ENCODE measurements at regions not wholly inside any gene's neighbourhood (a gene's known extent, or its start where the extent isn't known, plus 50 kb on each side); places are given as distances from the start of the nearest gene placed in this dataset.

DNA sequence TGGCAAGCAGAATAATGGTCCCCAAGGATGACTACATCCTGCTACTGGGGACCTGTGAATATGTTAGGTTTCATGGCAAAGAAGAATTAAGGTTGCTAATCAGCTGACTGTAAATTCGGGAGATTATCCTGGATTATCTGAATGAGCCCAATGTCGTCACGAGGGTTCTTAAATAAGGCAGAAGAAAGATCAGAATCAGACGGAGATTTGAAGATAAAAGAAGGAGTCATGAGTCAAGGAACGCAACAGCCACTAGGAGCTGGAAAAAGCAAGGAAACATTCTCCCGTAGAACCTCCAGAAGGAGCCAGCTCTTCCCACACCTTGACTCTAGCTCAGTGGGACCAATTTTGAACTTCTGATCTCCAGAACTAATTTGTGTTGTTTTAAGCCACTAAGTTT lies 82.9 kb upstream of the APBB1IP start:
- H3K9me3 Mint-ChIP-seq (ENCODE audit: unreplicated experiment): no peaks in the 10 kb centered on the region
- no peaks in the 10 kb centered on the region for H3K4me1 Mint-ChIP-seq (ENCODE audit: unreplicated experiment)
- no peak overlapping the region for H3K4me3 Mint-ChIP-seq (ENCODE audit: unreplicated experiment)
- TF ChIP-seq, protein P1, sequence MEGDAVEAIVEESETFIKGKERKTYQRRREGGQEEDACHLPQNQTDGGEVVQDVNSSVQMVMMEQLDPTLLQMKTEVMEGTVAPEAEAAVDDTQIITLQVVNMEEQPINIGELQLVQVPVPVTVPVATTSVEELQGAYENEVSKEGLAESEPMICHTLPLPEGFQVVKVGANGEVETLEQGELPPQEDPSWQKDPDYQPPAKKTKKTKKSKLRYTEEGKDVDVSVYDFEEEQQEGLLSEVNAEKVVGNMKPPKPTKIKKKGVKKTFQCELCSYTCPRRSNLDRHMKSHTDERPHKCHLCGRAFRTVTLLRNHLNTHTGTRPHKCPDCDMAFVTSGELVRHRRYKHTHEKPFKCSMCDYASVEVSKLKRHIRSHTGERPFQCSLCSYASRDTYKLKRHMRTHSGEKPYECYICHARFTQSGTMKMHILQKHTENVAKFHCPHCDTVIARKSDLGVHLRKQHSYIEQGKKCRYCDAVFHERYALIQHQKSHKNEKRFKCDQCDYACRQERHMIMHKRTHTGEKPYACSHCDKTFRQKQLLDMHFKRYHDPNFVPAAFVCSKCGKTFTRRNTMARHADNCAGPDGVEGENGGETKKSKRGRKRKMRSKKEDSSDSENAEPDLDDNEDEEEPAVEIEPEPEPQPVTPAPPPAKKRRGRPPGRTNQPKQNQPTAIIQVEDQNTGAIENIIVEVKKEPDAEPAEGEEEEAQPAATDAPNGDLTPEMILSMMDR (IDR thresholded peaks at IDR 0.05; ENCODE audit: unreplicated experiment): no peak
- DNase-seq (ENCODE audit: low spot score): no peak
- no peaks in the 10 kb centered on the region for H3K27me3 Mint-ChIP-seq (ENCODE audit: unreplicated experiment)
- no peaks in the 10 kb centered on the region for H3K36me3 Mint-ChIP-seq (ENCODE audit: low read depth, unreplicated experiment)
- no peak overlapping the region for H3K27ac Mint-ChIP-seq (ENCODE audit: unreplicated experiment)

DNA sequence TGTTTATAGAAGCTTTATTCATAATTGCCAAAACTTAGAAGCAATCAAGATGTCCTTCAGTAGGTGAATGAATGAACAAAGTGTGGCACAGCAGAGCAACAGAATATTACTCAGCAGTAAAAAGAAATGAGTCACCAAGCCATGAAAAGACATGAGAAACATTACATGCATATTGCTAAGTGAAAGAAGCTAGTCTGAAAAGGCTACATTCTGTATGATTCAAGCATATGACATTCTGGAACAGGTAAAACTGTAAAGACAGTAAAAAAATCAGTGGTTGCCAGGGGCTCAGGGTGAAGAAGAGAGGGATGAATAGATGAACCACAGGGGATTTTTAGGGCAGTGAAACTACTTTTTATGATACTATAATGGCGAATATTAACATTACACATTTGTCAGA lies 80.9 kb upstream of the APBB1IP start:
- no peak for DNase-seq (ENCODE audit: low spot score)
- Mint-ChIP-seq H3K27ac (ENCODE audit: unreplicated experiment) (no peak overlapping the region), H3K9me3 (ENCODE audit: unreplicated experiment) (no peaks in the 10 kb centered on the region), H3K27me3 (ENCODE audit: unreplicated experiment) (peaks cover 1% of the 10 kb centered on the region), H3K36me3 (ENCODE audit: low read depth, unreplicated experiment) (no peaks in the 10 kb centered on the region), H3K4me3 (ENCODE audit: unreplicated experiment) (no peak overlapping the region), H3K4me1 (ENCODE audit: unreplicated experiment) (no peaks in the 10 kb centered on the region)
- TF ChIP-seq, protein P1 (IDR thresholded peaks at IDR 0.05; ENCODE audit: unreplicated experiment): no peak

DNA sequence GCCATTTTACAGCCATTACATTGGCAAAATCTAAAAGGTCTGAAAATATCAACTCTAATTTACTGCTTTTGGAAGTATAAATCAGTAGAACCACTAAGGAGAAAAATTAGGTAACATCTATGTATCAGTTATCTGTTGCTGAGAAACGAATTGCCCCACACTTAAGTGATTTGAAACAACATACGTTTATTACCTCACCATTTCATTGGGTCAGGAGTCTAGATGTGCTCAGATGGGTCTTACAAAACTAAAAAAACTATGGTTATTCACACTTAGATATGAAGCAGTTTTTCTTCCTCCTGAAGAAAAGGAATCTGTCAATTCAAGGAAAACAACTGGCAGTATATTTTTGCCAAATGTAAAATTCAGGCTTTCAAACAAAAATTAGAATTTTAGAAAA lies 80.1 kb upstream of the APBB1IP start:
- Mint-ChIP-seq H3K4me3 (ENCODE audit: unreplicated experiment) (no peak overlapping the region), H3K27ac (ENCODE audit: unreplicated experiment) (no peak overlapping the region), H3K36me3 (ENCODE audit: low read depth, unreplicated experiment) (no peaks in the 10 kb centered on the region), H3K9me3 (ENCODE audit: unreplicated experiment) (no peaks in the 10 kb centered on the region), H3K4me1 (ENCODE audit: unreplicated experiment) (no peaks in the 10 kb centered on the region), H3K27me3 (ENCODE audit: unreplicated experiment) (peaks cover 1% of the 10 kb centered on the region)
- TF ChIP-seq, protein P1 (IDR thresholded peaks at IDR 0.05; ENCODE audit: unreplicated experiment): no peak
- DNase-seq (ENCODE audit: low spot score): no peak

DNA sequence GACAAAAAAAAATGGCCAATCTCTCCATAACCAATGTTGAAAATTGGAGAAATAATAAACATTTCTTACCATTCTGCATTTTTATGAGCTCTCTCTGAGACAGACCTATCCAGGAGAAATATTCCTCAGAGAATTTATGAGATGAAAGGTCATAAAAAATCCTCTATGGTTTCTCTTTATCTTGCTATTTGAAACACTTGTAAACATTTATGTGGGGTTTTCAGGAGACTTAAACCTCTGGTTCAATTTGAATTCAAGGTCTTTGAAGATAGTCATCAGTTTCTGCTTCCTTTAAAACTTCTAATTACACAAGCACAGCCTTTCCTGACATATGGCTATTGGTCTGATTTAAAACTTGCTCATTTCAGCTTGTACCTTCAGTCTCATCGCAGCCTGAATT lies 78.5 kb upstream of the APBB1IP start:
- TF ChIP-seq, protein P1 (IDR thresholded peaks at IDR 0.05; ENCODE audit: unreplicated experiment): no peak
- no peaks in the 10 kb centered on the region for H3K4me1 Mint-ChIP-seq (ENCODE audit: unreplicated experiment)
- DNase-seq (ENCODE audit: low spot score): no peak
- H3K27me3 Mint-ChIP-seq (ENCODE audit: unreplicated experiment): peaks cover 1% of the 10 kb centered on the region
- no peaks in the 10 kb centered on the region for H3K9me3 Mint-ChIP-seq (ENCODE audit: unreplicated experiment)
- H3K4me3 Mint-ChIP-seq (ENCODE audit: unreplicated experiment): no peak overlapping the region
- no peaks in the 10 kb centered on the region for H3K36me3 Mint-ChIP-seq (ENCODE audit: low read depth, unreplicated experiment)
- no peak overlapping the region for H3K27ac Mint-ChIP-seq (ENCODE audit: unreplicated experiment)

DNA sequence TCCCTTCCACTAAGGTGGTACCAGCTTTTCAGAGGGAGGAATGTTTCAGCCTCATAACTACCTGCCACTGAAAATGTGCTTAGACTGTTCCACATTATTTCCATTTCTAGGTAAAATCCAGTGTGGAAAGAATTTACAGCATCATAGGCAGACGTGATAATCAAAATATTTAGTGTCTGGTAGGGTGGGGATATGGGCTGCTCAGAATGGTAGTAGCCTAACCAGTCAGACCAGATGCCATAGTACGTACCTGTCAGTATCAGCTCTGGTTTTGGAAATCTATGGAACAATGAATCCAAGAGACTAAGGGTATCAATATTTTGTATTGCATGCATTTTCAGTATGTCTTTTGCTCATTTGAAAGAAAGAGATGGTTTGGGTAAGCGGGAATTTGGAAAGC lies 76.8 kb upstream of the APBB1IP start:
- Mint-ChIP-seq H3K27me3 (ENCODE audit: unreplicated experiment) (peaks cover 1% of the 10 kb centered on the region), H3K27ac (ENCODE audit: unreplicated experiment) (no peak overlapping the region)
- TF ChIP-seq, protein P1 (IDR thresholded peaks at IDR 0.05; ENCODE audit: unreplicated experiment): no peak

More for the DNA sequence above, 76.8 kb upstream of the APBB1IP start:
- Mint-ChIP-seq H3K36me3 (ENCODE audit: low read depth, unreplicated experiment) (no peaks in the 10 kb centered on the region), H3K4me1 (ENCODE audit: unreplicated experiment) (no peaks in the 10 kb centered on the region), H3K9me3 (ENCODE audit: unreplicated experiment) (no peaks in the 10 kb centered on the region), H3K4me3 (ENCODE audit: unreplicated experiment) (no peak overlapping the region)
- DNase-seq (ENCODE audit: low spot score): no peak
